Activated T-cell treated with anti-CD3 and anti-CD28 coated beads, Interleukin-2, amount 50 U/mL, for 1 hour (primary cell): ENCODE measurements at regions not wholly inside any gene's neighbourhood (a gene's known extent, or its start where the extent isn't known, plus 50 kb on each side); places are given as distances from the start of the nearest gene placed in this dataset.

Experiments used
- DNase-seq: peaks from one replicate; pipeline ENCODE4 v3.0.0-alpha.2; 2020

GRCh38 chr5:54848581-54848980 lies 136.8 kb downstream of the ESM1 start:
- DNase-seq = no peak

- DNase-seq = no peak
Measured at GRCh38 chr5:54845567-54845941, 139.8 kb downstream of the ESM1 start.

- DNase-seq = no peak
Measured at GRCh38 chr5:54844905-54845566, 140.4 kb downstream of the ESM1 start.

GRCh38 chr5:54844266-54844665 lies 141.1 kb downstream of the ESM1 start:
- no peak for DNase-seq

GRCh38 chr5:54841481-54841880 lies 143.9 kb downstream of the ESM1 start:
- no peak for DNase-seq

- DNase-seq = no peak
Measured at GRCh38 chr5:54838843-54839242, 146.6 kb downstream of the ESM1 start.

GRCh38 chr5:54837981-54838380 lies 147.4 kb downstream of the ESM1 start:
- DNase-seq = no peak

GRCh38 chr5:54837093-54837492 lies 148.3 kb downstream of the ESM1 start:
- no peak for DNase-seq

GRCh38 chr5:54835647-54836046 lies 149.7 kb downstream of the ESM1 start:
- no peak for DNase-seq

GRCh38 chr5:54834121-54834842 lies 151.1 kb downstream of the ESM1 start:
- DNase-seq = no peak

- no peak for DNase-seq
Measured at GRCh38 chr5:54833590-54833989, 151.8 kb downstream of the ESM1 start.

GRCh38 chr5:54832858-54833257 lies 152.5 kb downstream of the ESM1 start:
- no peak for DNase-seq

GRCh38 chr5:54832045-54832444 lies 153.3 kb downstream of the ESM1 start:
- DNase-seq = no peak

- no peak for DNase-seq
Measured at GRCh38 chr5:54831233-54831632, 154.2 kb downstream of the ESM1 start.

- DNase-seq = no peak
Measured at GRCh38 chr5:54829676-54830535, 155.5 kb downstream of the ESM1 start.

- DNase-seq = no peak
Measured at GRCh38 chr5:54829102-54829501, 156.3 kb downstream of the ESM1 start.

GRCh38 chr5:54828151-54828550 lies 157.2 kb downstream of the ESM1 start:
- DNase-seq = no peak

GRCh38 chr5:54825005-54825404 lies 160.4 kb downstream of the ESM1 start:
- no peak for DNase-seq

- DNase-seq = no peak
Measured at GRCh38 chr5:54823006-54823405, 162.4 kb downstream of the ESM1 start.

- DNase-seq = no peak
Measured at GRCh38 chr5:54822324-54822687, 163.1 kb downstream of the ESM1 start.

GRCh38 chr5:54821445-54822323 lies 163.7 kb downstream of the ESM1 start:
- no peak for DNase-seq

- DNase-seq = no peak
Measured at GRCh38 chr5:54820346-54821134, 164.9 kb downstream of the ESM1 start.
